Left ventricle myocardium inferior (tissue), 1 donor: ENCODE measurements at regions not wholly inside any gene's neighbourhood (a gene's known extent, or its start where the extent isn't known, plus 50 kb on each side); places are given as distances from the start of the nearest gene placed in this dataset.

Experiments used
- DNase-seq: peaks from one replicate; pipeline ENCODE4 v3.0.0-alpha.2; 2020
- H3K27ac ChIP-seq: fragments of 200-600 bp; replicated peaks from 2 replicates; pipeline ENCODE4 v1.8.0; 2021
- H3K27me3 ChIP-seq: fragments of 200-600 bp; 2 replicates; pipeline ENCODE4 v1.8.0; 2021; ENCODE audit warnings: low read depth
- H3K36me3 ChIP-seq: fragments of 200-600 bp; 2 replicates; pipeline ENCODE4 v1.8.0; 2021
- H3K4me1 ChIP-seq: fragments of 200-600 bp; 2 replicates; pipeline ENCODE4 v1.8.0; 2021
- H3K4me3 ChIP-seq: fragments of 200-600 bp; 2 replicates; pipeline ENCODE4 v1.8.0; 2021; ENCODE audit warnings: mild to moderate bottlenecking, moderate library complexity
- H3K9me3 ChIP-seq: fragments of 200-600 bp; replicated peaks from 2 replicates; pipeline ENCODE4 v1.8.0; 2021
- intact Hi-C: fragments of 100-400 bp; cut with micrococcal nuclease; formaldehyde crosslinking; loops from one replicate; pipeline ENCODE4 v1.11.0; 2022
- TF ChIP-seq, protein P1 (sequence below): fragments of 200-600 bp; IDR thresholded peaks from 2 replicates; pipeline ENCODE4 v1.8.0; 2021; ENCODE audit warnings: antibody characterized with exemption, mild to moderate bottlenecking, borderline replicate concordance
- donor health status: DM: no; HTN: yes; CAD: no; lungs with severe emphysema.

GRCh38 chr1:239731082-239731748, 344.8 kb downstream of the CHRM3 start:
- no peak for DNase-seq
- H3K36me3 ChIP-seq = no peaks in the 10 kb centered on the region
- no peaks in the 10 kb centered on the region for H3K27me3 ChIP-seq
- H3K9me3 ChIP-seq = no peaks in the 10 kb centered on the region
- no peak overlapping the region for H3K4me3 ChIP-seq
- intact Hi-C loops = no loop called here
- H3K4me1 ChIP-seq = no peaks in the 10 kb centered on the region
- TF ChIP-seq, protein P1, sequence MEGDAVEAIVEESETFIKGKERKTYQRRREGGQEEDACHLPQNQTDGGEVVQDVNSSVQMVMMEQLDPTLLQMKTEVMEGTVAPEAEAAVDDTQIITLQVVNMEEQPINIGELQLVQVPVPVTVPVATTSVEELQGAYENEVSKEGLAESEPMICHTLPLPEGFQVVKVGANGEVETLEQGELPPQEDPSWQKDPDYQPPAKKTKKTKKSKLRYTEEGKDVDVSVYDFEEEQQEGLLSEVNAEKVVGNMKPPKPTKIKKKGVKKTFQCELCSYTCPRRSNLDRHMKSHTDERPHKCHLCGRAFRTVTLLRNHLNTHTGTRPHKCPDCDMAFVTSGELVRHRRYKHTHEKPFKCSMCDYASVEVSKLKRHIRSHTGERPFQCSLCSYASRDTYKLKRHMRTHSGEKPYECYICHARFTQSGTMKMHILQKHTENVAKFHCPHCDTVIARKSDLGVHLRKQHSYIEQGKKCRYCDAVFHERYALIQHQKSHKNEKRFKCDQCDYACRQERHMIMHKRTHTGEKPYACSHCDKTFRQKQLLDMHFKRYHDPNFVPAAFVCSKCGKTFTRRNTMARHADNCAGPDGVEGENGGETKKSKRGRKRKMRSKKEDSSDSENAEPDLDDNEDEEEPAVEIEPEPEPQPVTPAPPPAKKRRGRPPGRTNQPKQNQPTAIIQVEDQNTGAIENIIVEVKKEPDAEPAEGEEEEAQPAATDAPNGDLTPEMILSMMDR = no peak
- no peak overlapping the region for H3K27ac ChIP-seq

DNA sequence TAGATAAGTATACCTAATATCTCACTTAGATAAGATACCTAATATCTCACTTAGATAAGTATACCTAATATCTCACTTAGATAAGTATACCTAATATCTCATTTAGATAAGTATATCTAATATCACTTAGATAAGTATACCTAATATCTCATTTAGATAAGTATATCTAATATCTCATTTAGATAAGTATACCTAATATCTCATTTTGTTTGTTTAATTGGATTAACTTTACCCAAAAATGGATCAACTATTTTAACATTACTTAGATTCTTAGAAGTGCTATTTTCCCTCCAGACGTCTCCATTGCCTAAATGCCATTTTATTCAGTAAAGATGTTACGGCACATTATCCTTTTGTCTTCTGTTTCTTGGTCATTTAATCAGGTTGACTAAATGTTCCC, 346.4 kb downstream of the CHRM3 start:
- TF ChIP-seq, protein P1 = no peak
- H3K4me3 ChIP-seq = no peak overlapping the region
- H3K4me1 ChIP-seq = no peaks in the 10 kb centered on the region
- intact Hi-C loops = no loop called here
- no peaks in the 10 kb centered on the region for H3K9me3 ChIP-seq
- no peaks in the 10 kb centered on the region for H3K27me3 ChIP-seq
- no peaks in the 10 kb centered on the region for H3K36me3 ChIP-seq
- no peak overlapping the region for H3K27ac ChIP-seq
- DNase-seq = no peak

DNA sequence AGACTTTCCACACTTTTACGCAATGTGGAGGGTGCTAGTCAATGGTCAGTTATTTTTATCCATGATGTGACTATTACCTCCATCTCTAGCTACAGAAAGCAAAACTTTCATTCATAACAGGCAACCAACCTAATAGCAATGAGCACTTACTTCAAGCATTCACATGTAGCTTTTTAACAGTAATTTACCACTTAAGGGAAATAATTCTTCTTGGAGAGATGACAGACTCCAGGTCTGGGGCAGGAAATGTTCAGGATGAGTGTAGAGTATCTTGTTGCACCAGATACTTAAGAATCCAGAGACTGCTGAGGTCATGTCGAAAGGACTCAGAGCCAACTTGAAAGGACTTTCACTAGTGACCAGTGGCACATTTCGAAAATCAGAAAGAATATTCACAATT, 347.6 kb downstream of the CHRM3 start:
- H3K4me3 ChIP-seq = no peak overlapping the region
- no peaks in the 10 kb centered on the region for H3K36me3 ChIP-seq
- no peak overlapping the region for H3K27ac ChIP-seq
- TF ChIP-seq, protein P1 = no peak
- H3K9me3 ChIP-seq = no peaks in the 10 kb centered on the region
- no peaks in the 10 kb centered on the region for H3K27me3 ChIP-seq
- H3K4me1 ChIP-seq = no peaks in the 10 kb centered on the region
- intact Hi-C loops = no loop called here
- DNase-seq = no peak

DNA sequence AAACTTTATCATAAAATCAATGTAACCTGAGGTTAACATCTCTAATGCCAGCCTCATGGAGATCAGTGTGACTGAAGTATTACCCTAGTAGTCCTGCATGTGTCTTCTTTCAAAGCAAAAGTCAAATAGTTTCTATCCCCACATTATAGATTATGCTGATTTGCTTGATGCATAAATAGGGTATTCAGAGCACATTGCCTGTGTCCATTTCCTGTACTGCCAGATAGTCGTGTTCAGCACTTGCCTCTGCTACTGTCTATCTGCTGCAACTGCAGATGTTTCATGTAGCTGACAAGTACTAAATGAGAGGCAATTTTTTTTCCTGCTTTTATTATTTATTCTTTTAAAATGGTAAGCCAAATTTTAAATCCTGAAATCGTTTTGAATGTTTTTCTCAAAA, 348.7 kb downstream of the CHRM3 start:
- no peak for DNase-seq
- no peak overlapping the region for H3K27ac ChIP-seq
- intact Hi-C loops = no loop called here
- H3K36me3 ChIP-seq = no peaks in the 10 kb centered on the region
- H3K27me3 ChIP-seq = no peaks in the 10 kb centered on the region
- no peaks in the 10 kb centered on the region for H3K9me3 ChIP-seq
- no peak overlapping the region for H3K4me3 ChIP-seq
- TF ChIP-seq, protein P1 = no peak
- H3K4me1 ChIP-seq = no peaks in the 10 kb centered on the region

GRCh38 chr1:239736479-239736878, 350.1 kb downstream of the CHRM3 start:
- Histone ChIP-seq H3K27ac (no peak overlapping the region), H3K4me3 (no peak overlapping the region), H3K4me1 (no peaks in the 10 kb centered on the region), H3K9me3 (no peaks in the 10 kb centered on the region), H3K36me3 (no peaks in the 10 kb centered on the region), H3K27me3 (no peaks in the 10 kb centered on the region)
- intact Hi-C loops = no loop called here
- no peak for DNase-seq
- TF ChIP-seq, protein P1 = no peak

- Histone ChIP-seq H3K9me3 (no peaks in the 10 kb centered on the region), H3K4me1 (no peaks in the 10 kb centered on the region), H3K36me3 (no peaks in the 10 kb centered on the region), H3K27ac (no peak overlapping the region), H3K27me3 (no peaks in the 10 kb centered on the region), H3K4me3 (no peak overlapping the region)
- intact Hi-C loops = no loop called here
- TF ChIP-seq, protein P1 = no peak
- no peak for DNase-seq
Measured at GRCh38 chr1:239739375-239739774, 352.3 kb upstream of the FMN2 start.
